Right atrium auricular region (tissue), 2 donors: ENCODE measurements at regions not wholly inside any gene's neighbourhood (a gene's known extent, or its start where the extent isn't known, plus 50 kb on each side); places are given as distances from the start of the nearest gene placed in this dataset.

ENCODE experiments used
- DNase-seq: peaks from one replicate; pipeline ENCODE4 v3.0.0-alpha.2; 2019; ENCODE audit warnings: low spot score
- H3K27ac ChIP-seq, 2 donors: fragments of 200-600 bp; sonication (generic); 1 replicate in 1 of 2; 2 replicates in 1 of 2; pipeline ENCODE4 v1.5.1; 2016 to 2019
- H3K27me3 ChIP-seq, 2 donors: fragments of 200-600 bp; sonication (generic); one replicate each; pipeline versions ENCODE4 v1.5.1 to v1.6.0; 2017 to 2019
- H3K36me3 ChIP-seq: fragments of 200-600 bp; sonication (generic); one replicate; pipeline ENCODE4 v1.5.1; 2016
- H3K4me1 ChIP-seq, 2 donors: fragments of 200-600 bp; sonication (generic); one replicate each; pipeline versions ENCODE4 v1.5.1 to v1.6.0; 2017 to 2019
- H3K4me3 ChIP-seq, 2 donors: fragments of 200-600 bp; sonication (generic); 1 replicate in 1 of 2; 2 replicates in 1 of 2; pipeline ENCODE4 v1.5.1; 2017 to 2019; ENCODE audit warnings: mild to moderate bottlenecking in 1 of 2, moderate library complexity in 1 of 2
- H3K9me3 ChIP-seq, 2 donors: fragments of 200-600 bp; sonication (generic); one replicate each; pipeline ENCODE4 v1.5.1; 2019
- CTCF ChIP-seq, 2 donors: fragments of 200-600 bp; sonication (generic); IDR thresholded peaks; one replicate each; pipeline ENCODE4 v1.5.1; 2019; ENCODE audit warnings: antibody characterized with exemption in 2 of 2

GRCh38 chrX:42241421-42241820, 318.1 kb upstream of the CASK start:
- Histone ChIP-seq H3K4me3 (no peak overlapping the region), H3K4me1 (no peaks in the 10 kb centered on the region)
- no peak for TF ChIP-seq CTCF (IDR thresholded peaks at IDR 0.05)

GRCh38 chrX:42237956-42238355, 314.6 kb upstream of the CASK start:
- Histone ChIP-seq H3K27ac (no peak overlapping the region), H3K36me3 (no peaks in the 10 kb centered on the region), H3K9me3 (no peaks in the 10 kb centered on the region), H3K4me1 (no peaks in the 10 kb centered on the region), H3K4me3 (no peak overlapping the region), H3K27me3 (no peaks in the 10 kb centered on the region)
- TF ChIP-seq CTCF (IDR thresholded peaks at IDR 0.05): no peak
- no peak for DNase-seq

More at GRCh38 chrX:42241421-42241820, 318.1 kb upstream of the CASK start:
- H3K36me3 ChIP-seq: no peaks in the 10 kb centered on the region
- H3K27me3 ChIP-seq: no peaks in the 10 kb centered on the region
- H3K9me3 ChIP-seq: no peaks in the 10 kb centered on the region
- no peak overlapping the region for H3K27ac ChIP-seq
- no peak for DNase-seq

GRCh38 chrX:42229533-42229932, 306.2 kb upstream of the CASK start:
- no peaks in the 10 kb centered on the region for H3K27me3 ChIP-seq
- no peaks in the 10 kb centered on the region for H3K4me1 ChIP-seq
- TF ChIP-seq CTCF (IDR thresholded peaks at IDR 0.05): no peak
- no peak overlapping the region for H3K27ac ChIP-seq
- H3K36me3 ChIP-seq: no peaks in the 10 kb centered on the region
- H3K4me3 ChIP-seq: no peak overlapping the region
- no peak for DNase-seq
- H3K9me3 ChIP-seq: peaks cover 0 to 19% of the 10 kb centered on the region in 2 donors

- no peak for DNase-seq
- no peak overlapping the region for H3K4me3 ChIP-seq
- no peaks in the 10 kb centered on the region for H3K36me3 ChIP-seq
- H3K9me3 ChIP-seq: peaks cover 0 to under 1% of the 10 kb centered on the region in 2 donors
- H3K27ac ChIP-seq: no peak overlapping the region
- TF ChIP-seq CTCF (IDR thresholded peaks at IDR 0.05): no peak
- H3K4me1 ChIP-seq: no peaks in the 10 kb centered on the region
- no peaks in the 10 kb centered on the region for H3K27me3 ChIP-seq
These were observed 297.3 kb upstream of the CASK start for GRCh38 chrX:42220666-42221065.

- no peaks in the 10 kb centered on the region for H3K36me3 ChIP-seq
- H3K27me3 ChIP-seq: no peaks in the 10 kb centered on the region
- no peak overlapping the region for H3K27ac ChIP-seq
- no peaks in the 10 kb centered on the region for H3K9me3 ChIP-seq
- TF ChIP-seq CTCF (IDR thresholded peaks at IDR 0.05): no peak
- H3K4me1 ChIP-seq: no peaks in the 10 kb centered on the region
- H3K4me3 ChIP-seq: no peak overlapping the region
- DNase-seq: no peak
These were observed 296.7 kb upstream of the CASK start for GRCh38 chrX:42220083-42220482.

GRCh38 chrX:42219231-42219630, 295.9 kb upstream of the CASK start:
- H3K36me3 ChIP-seq: no peaks in the 10 kb centered on the region
- no peaks in the 10 kb centered on the region for H3K27me3 ChIP-seq
- DNase-seq: no peak
- no peak overlapping the region for H3K4me3 ChIP-seq
- no peak overlapping the region for H3K27ac ChIP-seq
- TF ChIP-seq CTCF (IDR thresholded peaks at IDR 0.05): no peak
- no peaks in the 10 kb centered on the region for H3K4me1 ChIP-seq
- no peaks in the 10 kb centered on the region for H3K9me3 ChIP-seq
